HCT116 (cell line): ENCODE measurements at regions not wholly inside any gene's neighbourhood (a gene's known extent, or its start where the extent isn't known, plus 50 kb on each side); places are given as distances from the start of the nearest gene placed in this dataset.

Source experiments
- ATAC-seq: fragments of 200-7000 bp; cut with Tn5 transposase; 2 replicates; pipeline ENCODE4 v1.9.1; 2020; ENCODE audit warnings: mild to moderate bottlenecking, moderate library complexity
- BruUV-seq: library from RNA; stranded (reverse); fragments of 400-500 nt; replicated peaks from 2 replicates; lab custom pipeline; 2021; lab: Mats Ljungman, UMichigan
- CTCF ChIA-PET: fragments of 300-600 bp; sonication (Branson Sonifier 250); formaldehyde crosslinking; loops from one replicate; lab custom pipeline; 2021; ENCODE audit warnings: antibody characterized with exemption; lab: Charles Lee
- POLR2A ChIA-PET: fragments of 300-600, 350-600 bp; sonication (Branson Sonifier 250); formaldehyde crosslinking; loops from one replicate; lab custom pipeline; 2021; ENCODE audit warnings: antibody characterized with exemption; lab: Charles Lee
- RAD21 ChIA-PET, 2 experiments: fragments of 300-600 bp; sonication (Branson Sonifier 250); formaldehyde crosslinking; loops; one replicate each; lab custom pipeline; 2023; ENCODE audit warnings: low total read pairs in 2 of 2; ENCODE audit not compliant: uncharacterized antibody in 2 of 2, unreplicated experiment in 2 of 2, low non-redundant PET in 1 of 2; lab: Charles Lee
- DNase-seq: peaks from one replicate; pipeline ENCODE4 v3.0.0-alpha.2; 2010; ENCODE audit warnings: low read depth, low spot score
- H2AFZ ChIP-seq: fragments of 200-600 bp; shearing (Covaris generic), sonication (generic); 2 replicates; pipeline ENCODE4 v1.6.1; 2017; ENCODE audit warnings: low read depth, mixed run types, mixed read lengths, antibody characterized with exemption, low read length; ENCODE audit not compliant: poor library complexity, severe bottlenecking
- H3K27ac ChIP-seq: 2 replicates; pipeline ENCODE4 v1.5.1; 2012; ENCODE audit warnings: low read depth, low read length
- H3K27me3 ChIP-seq: fragments of 200-600 bp; sonication (generic); 2 replicates; pipeline ENCODE4 v1.6.1; 2016; ENCODE audit warnings: mixed run types, low read length, mixed read lengths; ENCODE audit not compliant: insufficient read depth
- H3K36me3 ChIP-seq, 2 experiments: fragments of 200-500 bp in 1 of 2; fragments of 200-600 bp in 1 of 2; sonication (Bioruptor generic) in 1 of 2; sonication (generic) in 1 of 2; 2 replicates each; pipeline versions ENCODE4 v1.5.1 to v1.6.1; 2014 to 2016; ENCODE audit warnings: low read length in 2 of 2, inconsistent platforms in 1 of 2, mixed read lengths in 1 of 2, mixed run types in 1 of 2; ENCODE audit not compliant: insufficient read depth in 2 of 2, control insufficient read depth in 1 of 2
- H3K4me1 ChIP-seq, 2 experiments: fragments of 200-600 bp in 1 of 2; sonication (generic) in 1 of 2; 2 replicates each; pipeline versions ENCODE4 v1.5.1 to v1.6.1; 2012 to 2017; ENCODE audit warnings: low read length in 2 of 2, inconsistent platforms in 1 of 2, mild to moderate bottlenecking in 1 of 2, mixed read lengths in 1 of 2, mixed run types in 1 of 2, moderate library complexity in 1 of 2; ENCODE audit not compliant: insufficient read depth in 2 of 2, control insufficient read depth in 1 of 2
- H3K4me2 ChIP-seq: fragments of 200-600 bp; sonication (generic); 2 replicates; pipeline ENCODE4 v1.6.1; 2017; ENCODE audit warnings: mixed run types, low read length, mixed read lengths
- H3K4me3 ChIP-seq, 2 experiments: fragments of 200-600 bp in 1 of 2; sonication (generic) in 1 of 2; replicated peaks in 1 of 2; 2 replicates each; pipeline ENCODE4 v1.5.1; 2011 to 2016; ENCODE audit warnings: low read length in 2 of 2, control low read depth in 1 of 2, low read depth in 1 of 2, mild to moderate bottlenecking in 1 of 2, mixed read lengths in 1 of 2, mixed run types in 1 of 2
- H3K79me2 ChIP-seq: fragments of 200-600 bp; sonication (generic); 2 replicates; pipeline ENCODE4 v1.6.1; 2017; ENCODE audit warnings: mild to moderate bottlenecking, mixed run types, low read length, moderate library complexity, mixed read lengths; ENCODE audit not compliant: insufficient read depth
- H3K9ac ChIP-seq: fragments of 200-600 bp; sonication (generic); 2 replicates; pipeline ENCODE4 v1.6.1; 2016; ENCODE audit warnings: low read length, mixed read lengths
- H3K9me2 ChIP-seq: fragments of 200-600 bp; sonication (generic), shearing (Covaris generic); 2 replicates; pipeline ENCODE4 v1.6.1; 2017; ENCODE audit warnings: mixed run types, mild to moderate bottlenecking, moderate library complexity; ENCODE audit not compliant: insufficient read depth
- H3K9me3 ChIP-seq, 2 experiments: fragments of 200-500 bp in 1 of 2; fragments of 200-600 bp in 1 of 2; sonication (Bioruptor generic) in 1 of 2; sonication (generic) in 1 of 2; 2 replicates each; pipeline ENCODE4 v1.6.1; 2014 to 2017; ENCODE audit warnings: low read length in 2 of 2, mixed read lengths in 2 of 2, inconsistent platforms in 1 of 2, low read depth in 1 of 2, mild to moderate bottlenecking in 1 of 2, mixed run types in 1 of 2, moderate library complexity in 1 of 2; ENCODE audit not compliant: control insufficient read depth in 1 of 2, insufficient read depth in 1 of 2
- H4K20me1 ChIP-seq: fragments of 200-600 bp; sonication (generic), shearing (Covaris generic); 2 replicates; pipeline ENCODE4 v1.6.1; 2017; ENCODE audit warnings: mixed run types, mild to moderate bottlenecking, moderate library complexity; ENCODE audit not compliant: insufficient read depth
- CBX3 ChIP-seq: IDR thresholded peaks from 2 replicates; pipeline ENCODE4 v1.6.1; 2012; ENCODE audit warnings: low read depth
- CEBPB ChIP-seq: IDR thresholded peaks from 2 replicates; pipeline ENCODE4 v1.6.1; 2012; ENCODE audit warnings: low read depth
- EGR1 ChIP-seq: IDR thresholded peaks from 2 replicates; pipeline ENCODE4 v1.6.1; 2012; ENCODE audit warnings: low read depth
- ELF1 ChIP-seq: IDR thresholded peaks from 2 replicates; pipeline ENCODE4 v1.6.1; 2012; ENCODE audit warnings: low read depth, borderline replicate concordance
- EZH2 ChIP-seq: fragments of 200-600 bp; sonication (generic); IDR thresholded peaks from 2 replicates; pipeline ENCODE4 v1.6.1; 2017; ENCODE audit warnings: antibody characterized with exemption, mixed run types
- FOSL1 ChIP-seq: IDR thresholded peaks from 2 replicates; pipeline ENCODE4 v1.6.1; 2012; ENCODE audit warnings: low read depth
- POLR2A ChIP-seq: IDR thresholded peaks from 2 replicates; pipeline ENCODE4 v1.7.0; 2011; ENCODE audit warnings: borderline replicate concordance; ENCODE audit not compliant: insufficient read depth, insufficient read length; ENCODE audit errors: extremely low read depth
- POLR2AphosphoS5 ChIP-seq: IDR thresholded peaks from 2 replicates; pipeline ENCODE4 v1.6.1; 2011; ENCODE audit warnings: mild to moderate bottlenecking, low read depth, low read length, moderate library complexity
- RAD21 ChIP-seq: IDR thresholded peaks from 2 replicates; pipeline ENCODE4 v1.6.1; 2012; ENCODE audit warnings: low read depth, mild to moderate bottlenecking
- SIN3A ChIP-seq: IDR thresholded peaks from 2 replicates; pipeline ENCODE4 v1.6.1; 2012; ENCODE audit warnings: low read depth
- SP1 ChIP-seq: IDR thresholded peaks from 2 replicates; pipeline ENCODE4 v1.6.1; 2012; ENCODE audit warnings: low read depth
- TCF7L2 ChIP-seq: IDR thresholded peaks from 2 replicates; pipeline ENCODE4 v1.7.0; 2011; ENCODE audit warnings: borderline replicate concordance, inconsistent platforms; ENCODE audit not compliant: insufficient read depth, insufficient read length; ENCODE audit errors: extremely low read depth
- YY1 ChIP-seq: IDR thresholded peaks from 2 replicates; pipeline ENCODE4 v1.6.1; 2011; ENCODE audit warnings: low read length, low read depth, moderate library complexity, mild to moderate bottlenecking; ENCODE audit not compliant: insufficient replicate concordance; ENCODE audit errors: extremely low read depth
- ZFX ChIP-seq: fragments of 450-650 bp; IDR thresholded peaks from 2 replicates; pipeline ENCODE4 v1.6.1; 2017
- ZNF274 ChIP-seq: fragments of 200-500 bp; sonication (Bioruptor generic); IDR thresholded peaks from 2 replicates; pipeline ENCODE4 v1.6.1; 2014; ENCODE audit warnings: mild to moderate bottlenecking, low read depth, low read length, inconsistent platforms
- intact Hi-C: fragments of 100-400 bp; cut with micrococcal nuclease; formaldehyde crosslinking; loops from 2 replicates; pipeline ENCODE4 v1.10.0; 2022
- TF ChIP-seq, protein P1 (sequence below): IDR thresholded peaks from 2 replicates; pipeline ENCODE4 v1.6.1; 2012
- TF ChIP-seq, protein P2 (sequence below), 3 experiments: fragments of 200-600 bp in 1 of 3; sonication (generic) in 1 of 3; IDR thresholded peaks in 2 of 3; conservative IDR thresholded peaks in 1 of 3; 2 replicates each; pipeline ENCODE4 v1.5.1; 2012 to 2017; ENCODE audit warnings: low read depth in 2 of 3, low read length in 2 of 3, antibody characterized with exemption in 1 of 3, borderline replicate concordance in 1 of 3, control low read depth in 1 of 3, mild to moderate bottlenecking in 1 of 3, mixed read lengths in 1 of 3, mixed run types in 1 of 3, moderate library complexity in 1 of 3; ENCODE audit not compliant: insufficient read depth in 1 of 3
- TF ChIP-seq, protein P3 (sequence below): IDR thresholded peaks from 2 replicates; pipeline ENCODE4 v1.6.1; 2011; ENCODE audit warnings: mild to moderate bottlenecking, low read length, moderate library complexity; ENCODE audit not compliant: insufficient replicate concordance; ENCODE audit errors: extremely low read depth
- TF ChIP-seq, protein P4 (sequence below): IDR thresholded peaks from 2 replicates; pipeline ENCODE4 v1.6.1; 2012; ENCODE audit warnings: low read depth

DNA sequence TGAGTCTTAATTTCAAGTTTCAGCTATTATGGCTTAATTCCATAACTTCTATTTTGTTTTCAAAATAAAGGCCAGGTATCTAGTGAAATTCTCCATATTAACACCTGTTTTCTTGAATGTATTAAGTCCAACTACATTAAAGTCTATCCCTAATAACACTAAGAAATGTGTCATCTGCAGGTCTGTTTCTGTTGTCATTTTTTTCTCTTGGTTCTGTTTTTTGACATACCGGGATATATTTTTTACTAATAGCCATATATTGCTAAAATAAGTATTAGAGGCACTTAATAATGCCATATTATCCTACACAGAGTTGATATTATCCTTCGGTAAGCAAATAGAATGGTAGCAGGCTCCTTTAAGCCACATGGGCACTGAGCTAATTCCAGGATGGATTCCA is 176.0 kb upstream of the MPPED2 start:
- RAD21 ChIA-PET: no interaction called here
- intact Hi-C loops: no loop called here

More for the DNA sequence above, 176.0 kb upstream of the MPPED2 start:
- Histone ChIP-seq H3K79me2 (no peaks in the 10 kb centered on the region), H3K4me3 (no peak overlapping the region), H3K36me3 (no peaks in the 10 kb centered on the region), H2AFZ (no peak overlapping the region), H3K4me2 (no peak overlapping the region), H3K9ac (no peak overlapping the region), H3K27me3 (no peaks in the 10 kb centered on the region), H4K20me1 (no peaks in the 10 kb centered on the region), H3K9me3 (no peaks in the 10 kb centered on the region), H3K27ac (no peak overlapping the region), H3K9me2 (no peaks in the 10 kb centered on the region), H3K4me1 (no peaks in the 10 kb centered on the region)
- ATAC-seq (no peak), DNase-seq (no peak)
- CTCF ChIA-PET: no interaction called here
- TF ChIP-seq SIN3A (no peak), CEBPB (no peak), POLR2AphosphoS5 (no peak), POLR2A (no peak), EGR1 (no peak), RAD21 (no peak), TCF7L2 (no peak), FOSL1 (no peak), YY1 (no peak), EZH2 (no peak), ZFX (no peak), ELF1 (no peak), ZNF274 (no peak), SP1 (no peak), CBX3 (no peak)
- TF ChIP-seq, protein P1, sequence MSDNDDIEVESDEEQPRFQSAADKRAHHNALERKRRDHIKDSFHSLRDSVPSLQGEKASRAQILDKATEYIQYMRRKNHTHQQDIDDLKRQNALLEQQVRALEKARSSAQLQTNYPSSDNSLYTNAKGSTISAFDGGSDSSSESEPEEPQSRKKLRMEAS: no peak
- TF ChIP-seq, protein P2, sequence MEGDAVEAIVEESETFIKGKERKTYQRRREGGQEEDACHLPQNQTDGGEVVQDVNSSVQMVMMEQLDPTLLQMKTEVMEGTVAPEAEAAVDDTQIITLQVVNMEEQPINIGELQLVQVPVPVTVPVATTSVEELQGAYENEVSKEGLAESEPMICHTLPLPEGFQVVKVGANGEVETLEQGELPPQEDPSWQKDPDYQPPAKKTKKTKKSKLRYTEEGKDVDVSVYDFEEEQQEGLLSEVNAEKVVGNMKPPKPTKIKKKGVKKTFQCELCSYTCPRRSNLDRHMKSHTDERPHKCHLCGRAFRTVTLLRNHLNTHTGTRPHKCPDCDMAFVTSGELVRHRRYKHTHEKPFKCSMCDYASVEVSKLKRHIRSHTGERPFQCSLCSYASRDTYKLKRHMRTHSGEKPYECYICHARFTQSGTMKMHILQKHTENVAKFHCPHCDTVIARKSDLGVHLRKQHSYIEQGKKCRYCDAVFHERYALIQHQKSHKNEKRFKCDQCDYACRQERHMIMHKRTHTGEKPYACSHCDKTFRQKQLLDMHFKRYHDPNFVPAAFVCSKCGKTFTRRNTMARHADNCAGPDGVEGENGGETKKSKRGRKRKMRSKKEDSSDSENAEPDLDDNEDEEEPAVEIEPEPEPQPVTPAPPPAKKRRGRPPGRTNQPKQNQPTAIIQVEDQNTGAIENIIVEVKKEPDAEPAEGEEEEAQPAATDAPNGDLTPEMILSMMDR (IDR thresholded peaks at IDR 0.05 in 2 of 3, conservative IDR thresholded peaks at IDR 0.05 in 1 of 3; ENCODE audit: borderline replicate concordance in 1 of 3, insufficient read depth in 1 of 3, low read depth in 2 of 3, low read length in 2 of 3): no peak
- TF ChIP-seq, protein P3, sequence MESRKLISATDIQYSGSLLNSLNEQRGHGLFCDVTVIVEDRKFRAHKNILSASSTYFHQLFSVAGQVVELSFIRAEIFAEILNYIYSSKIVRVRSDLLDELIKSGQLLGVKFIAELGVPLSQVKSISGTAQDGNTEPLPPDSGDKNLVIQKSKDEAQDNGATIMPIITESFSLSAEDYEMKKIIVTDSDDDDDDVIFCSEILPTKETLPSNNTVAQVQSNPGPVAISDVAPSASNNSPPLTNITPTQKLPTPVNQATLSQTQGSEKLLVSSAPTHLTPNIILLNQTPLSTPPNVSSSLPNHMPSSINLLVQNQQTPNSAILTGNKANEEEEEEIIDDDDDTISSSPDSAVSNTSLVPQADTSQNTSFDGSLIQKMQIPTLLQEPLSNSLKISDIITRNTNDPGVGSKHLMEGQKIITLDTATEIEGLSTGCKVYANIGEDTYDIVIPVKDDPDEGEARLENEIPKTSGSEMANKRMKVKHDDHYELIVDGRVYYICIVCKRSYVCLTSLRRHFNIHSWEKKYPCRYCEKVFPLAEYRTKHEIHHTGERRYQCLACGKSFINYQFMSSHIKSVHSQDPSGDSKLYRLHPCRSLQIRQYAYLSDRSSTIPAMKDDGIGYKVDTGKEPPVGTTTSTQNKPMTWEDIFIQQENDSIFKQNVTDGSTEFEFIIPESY: no peak
- TF ChIP-seq, protein P4, sequence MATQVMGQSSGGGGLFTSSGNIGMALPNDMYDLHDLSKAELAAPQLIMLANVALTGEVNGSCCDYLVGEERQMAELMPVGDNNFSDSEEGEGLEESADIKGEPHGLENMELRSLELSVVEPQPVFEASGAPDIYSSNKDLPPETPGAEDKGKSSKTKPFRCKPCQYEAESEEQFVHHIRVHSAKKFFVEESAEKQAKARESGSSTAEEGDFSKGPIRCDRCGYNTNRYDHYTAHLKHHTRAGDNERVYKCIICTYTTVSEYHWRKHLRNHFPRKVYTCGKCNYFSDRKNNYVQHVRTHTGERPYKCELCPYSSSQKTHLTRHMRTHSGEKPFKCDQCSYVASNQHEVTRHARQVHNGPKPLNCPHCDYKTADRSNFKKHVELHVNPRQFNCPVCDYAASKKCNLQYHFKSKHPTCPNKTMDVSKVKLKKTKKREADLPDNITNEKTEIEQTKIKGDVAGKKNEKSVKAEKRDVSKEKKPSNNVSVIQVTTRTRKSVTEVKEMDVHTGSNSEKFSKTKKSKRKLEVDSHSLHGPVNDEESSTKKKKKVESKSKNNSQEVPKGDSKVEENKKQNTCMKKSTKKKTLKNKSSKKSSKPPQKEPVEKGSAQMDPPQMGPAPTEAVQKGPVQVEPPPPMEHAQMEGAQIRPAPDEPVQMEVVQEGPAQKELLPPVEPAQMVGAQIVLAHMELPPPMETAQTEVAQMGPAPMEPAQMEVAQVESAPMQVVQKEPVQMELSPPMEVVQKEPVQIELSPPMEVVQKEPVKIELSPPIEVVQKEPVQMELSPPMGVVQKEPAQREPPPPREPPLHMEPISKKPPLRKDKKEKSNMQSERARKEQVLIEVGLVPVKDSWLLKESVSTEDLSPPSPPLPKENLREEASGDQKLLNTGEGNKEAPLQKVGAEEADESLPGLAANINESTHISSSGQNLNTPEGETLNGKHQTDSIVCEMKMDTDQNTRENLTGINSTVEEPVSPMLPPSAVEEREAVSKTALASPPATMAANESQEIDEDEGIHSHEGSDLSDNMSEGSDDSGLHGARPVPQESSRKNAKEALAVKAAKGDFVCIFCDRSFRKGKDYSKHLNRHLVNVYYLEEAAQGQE: no peak
- BruUV-seq: no TSS peak
- POLR2A ChIA-PET: no interaction called here
